ENCODE measurements at regions not wholly inside any gene's neighbourhood (a gene's known extent, or its start where the extent isn't known, plus 50 kb on each side); places are given as distances from the start of the nearest gene placed in this dataset.

GRCh38 chr16:85176541-85177447 is 64.5 kb upstream of the CIBAR2 start:
- no peak overlapping the region for H2BK20ac ChIP-seq (ENCODE audit: low read depth, low read length, poor library complexity, severe bottlenecking)
- H4K20me1 ChIP-seq (ENCODE audit: control insufficient read depth, insufficient read depth, insufficient read length): no peaks in the 10 kb centered on the region
- H2AK5ac ChIP-seq (ENCODE audit: insufficient read length, low read length): no peak overlapping the region
- H2BK5ac ChIP-seq (ENCODE audit: insufficient read length, low read length): no peak overlapping the region
- no CpG with 5 or more reads among the region's 26 CpGs for WGBS (ENCODE audit: extremely low coverage, insufficient read length, low lambda C conversion rate)
- H3K23ac ChIP-seq (ENCODE audit: insufficient read length, low read depth, low read length): no peak overlapping the region
- Mint-ChIP-seq H3K27me3 (ENCODE audit: low read depth) (peaks cover 7% of the 10 kb centered on the region), H3K36me3 (ENCODE audit: insufficient read depth in 1 of 3, low read depth in 3 of 3) (peaks cover under 1 to 3% (median 2%) of the 10 kb centered on the region in 3 experiments; a peak in 4 of 7 replicates), H3K4me1 (peaks cover 37 to 50% of the 10 kb centered on the region in 2 experiments), H3K9me3 (no peaks in the 10 kb centered on the region), H3K27ac (peak overlapping the region in 1 of 3 experiments; percentile 33; a peak in 1 of 7 replicates), H3K4me3 (no peak overlapping the region)
- no peak overlapping the region for H4K5ac ChIP-seq (ENCODE audit: insufficient read length, low read depth, low read length)
- H3K4ac ChIP-seq (ENCODE audit: low read depth, low read length): no peak overlapping the region
- no peak overlapping the region for H2BK120ac ChIP-seq (ENCODE audit: low read depth, low read length, poor library complexity, severe bottlenecking)
- H3K79me2 ChIP-seq (ENCODE audit: insufficient read depth, low read length): peaks cover under 1% of the 10 kb centered on the region; the same call in 1 of the 2 replicates
- H3K4me1 ChIP-seq (ENCODE audit: insufficient read depth, low read length): peaks cover 5% of the 10 kb centered on the region; the same call in 1 of the 2 replicates
- H3K4me2 ChIP-seq (ENCODE audit: insufficient read depth, insufficient read length, low read length): no peak overlapping the region
- H2AFZ ChIP-seq (ENCODE audit: low read length): no peak overlapping the region
- H3K23me2 ChIP-seq (ENCODE audit: insufficient read length, low read depth, low read length, poor library complexity, severe bottlenecking): no peaks in the 10 kb centered on the region
- DNase-seq: no peak
- H2BK15ac ChIP-seq (ENCODE audit: low read depth, low read length): no peak overlapping the region
- H2BK12ac ChIP-seq (ENCODE audit: insufficient read length, low read depth, low read length): no peak overlapping the region
- H3K14ac ChIP-seq (ENCODE audit: insufficient read depth, low read length): no peak overlapping the region; the same call in 1 of the 2 replicates
- H3K27me3 ChIP-seq (ENCODE audit: insufficient read depth, low read length): no peaks in the 10 kb centered on the region
- H3K79me1 ChIP-seq (ENCODE audit: insufficient read depth, low read depth, low read length, poor library complexity, severe bottlenecking): no peaks in the 10 kb centered on the region
- H3T11ph ChIP-seq (ENCODE audit: low read length): no peak overlapping the region
- H3K9me3 ChIP-seq (ENCODE audit: control insufficient read depth, low read depth, low read length): no peaks in the 10 kb centered on the region
- no peak overlapping the region for H3K56ac ChIP-seq (ENCODE audit: insufficient read length, low read depth, low read length)
- no peak overlapping the region for H4K91ac ChIP-seq (ENCODE audit: insufficient read length, low read depth, low read length)
- H3K9ac ChIP-seq (ENCODE audit: extremely low read depth, insufficient read length, low read length): no peak overlapping the region
- H3K18ac ChIP-seq (ENCODE audit: insufficient read length, low read depth, low read length): no peak overlapping the region
- TF ChIP-seq CTCF (conservative IDR thresholded peaks at IDR 0.05): no peak
- H3K27ac ChIP-seq (ENCODE audit: insufficient read length, low read depth, low read length): no peak overlapping the region
- H4K8ac ChIP-seq (replicated peaks; ENCODE audit: insufficient read length, low read depth, low read length): no peak overlapping the region

Measured in H9 (cell line).